Retina (tissue), 1 donor: ENCODE measurements at regions not wholly inside any gene's neighbourhood (a gene's known extent, or its start where the extent isn't known, plus 50 kb on each side); places are given as distances from the start of the nearest gene placed in this dataset.

ENCODE experiments used
- DNase-seq: peaks from one replicate; pipeline ENCODE4 v3.0.0-alpha.2; 2016

DNA sequence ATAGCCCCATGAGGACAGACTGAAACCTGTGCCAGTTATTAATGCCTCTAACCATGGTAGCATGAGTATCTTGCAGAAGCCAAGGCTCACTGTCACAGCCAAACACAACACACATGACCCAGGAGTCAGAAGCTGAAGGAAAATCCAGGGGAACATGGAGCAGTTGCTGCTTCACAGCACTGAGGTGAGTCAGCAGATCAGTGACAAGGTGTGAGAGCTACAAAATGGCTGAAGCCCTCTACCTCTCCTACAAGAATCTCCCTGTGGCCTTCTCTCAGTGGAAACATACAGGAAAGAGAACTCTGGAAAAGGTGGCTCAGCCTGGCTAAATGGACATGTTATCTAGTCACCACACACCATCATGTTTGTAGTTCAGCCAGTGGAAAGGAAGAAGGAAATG, 93.5 kb downstream of the NAB1 start:
- no peak for DNase-seq

DNA sequence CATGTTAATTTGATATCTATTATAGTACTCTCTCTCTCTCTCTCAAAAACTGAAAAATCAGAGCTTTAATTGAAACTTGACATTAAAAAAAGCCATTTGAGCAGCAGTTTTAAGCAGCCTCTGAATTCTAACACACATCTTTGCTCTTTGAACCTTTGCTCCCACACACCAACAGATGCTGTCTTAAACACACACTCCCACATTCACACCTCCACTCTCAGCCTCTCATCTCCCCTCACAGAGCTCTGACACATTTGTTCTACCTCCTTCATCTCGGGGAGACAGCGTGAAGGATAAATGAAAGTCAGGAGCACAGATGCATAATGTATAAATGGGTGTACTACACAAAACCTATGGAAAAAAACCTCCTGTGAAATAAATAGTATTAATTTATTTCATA, 95.2 kb downstream of the NAB1 start:
- no peak for DNase-seq

DNA sequence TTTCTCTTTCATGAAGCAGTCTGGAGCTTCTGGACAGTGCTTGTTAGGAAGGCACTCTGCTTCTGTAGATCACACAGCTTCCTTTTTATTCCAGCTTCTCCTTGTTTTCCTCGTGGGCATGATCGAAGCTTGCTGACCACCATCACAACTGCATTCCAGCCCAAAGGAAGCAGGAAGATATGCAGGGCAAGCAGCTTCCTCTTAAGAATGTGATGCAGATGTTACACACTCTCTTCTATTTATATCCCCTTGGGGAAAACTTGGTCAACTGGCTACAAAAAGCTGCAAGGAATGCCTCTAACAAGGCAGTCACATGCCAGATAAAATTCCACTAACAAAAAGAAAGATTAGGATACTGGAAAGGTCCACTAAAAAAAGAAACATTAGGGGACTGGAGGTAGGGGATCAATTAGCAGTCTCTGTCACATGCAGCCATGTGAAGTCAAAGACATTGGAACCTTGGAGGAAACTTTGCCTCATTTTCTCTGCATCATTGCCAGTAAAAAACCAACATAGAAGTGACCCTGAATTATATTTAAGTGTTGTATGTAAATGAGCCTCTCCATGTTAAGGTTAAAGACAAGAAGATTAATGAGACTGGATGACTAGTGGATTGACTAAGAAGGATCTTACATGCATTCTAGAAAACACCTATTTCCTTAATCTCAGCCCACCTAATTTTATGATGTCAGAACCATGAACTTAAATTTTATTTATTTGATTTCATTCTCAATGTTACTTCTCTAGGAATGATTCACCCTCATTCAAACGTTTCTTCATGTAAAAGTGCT, 98.3 kb downstream of the NAB1 start:
- DNase-seq, result no peak

GRCh38 chr2:190748966-190749365, 100.1 kb downstream of the NAB1 start:
- no peak for DNase-seq

GRCh38 chr2:190755772-190756415, 107.0 kb downstream of the NAB1 start:
- no peak for DNase-seq

DNA sequence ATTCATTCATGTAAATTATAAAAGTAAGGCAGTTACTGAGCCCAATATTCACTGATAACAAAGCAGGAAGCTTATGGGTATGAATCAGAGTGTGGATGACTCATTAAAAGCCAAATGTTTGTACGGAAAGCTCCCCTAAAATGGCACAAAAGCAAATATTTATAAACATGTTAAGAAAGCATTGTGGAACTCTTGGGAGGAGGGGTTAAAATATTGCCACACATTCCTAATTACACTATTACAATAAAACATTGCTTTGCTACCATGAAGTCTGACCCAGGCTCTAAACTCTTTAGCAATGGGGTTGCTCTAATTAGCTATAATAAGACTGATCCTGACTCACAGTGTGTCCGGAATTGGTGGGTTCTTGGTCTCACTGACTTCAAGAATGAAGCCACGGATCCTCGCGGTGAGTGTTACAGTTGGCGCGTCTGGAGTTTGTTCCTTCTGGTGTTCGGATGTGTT, 110.9 kb downstream of the NAB1 start:
- DNase-seq, result no peak

- peak; percentile 17 for DNase-seq
Observed at GRCh38 chr2:190760353-190761150, 111.7 kb downstream of the NAB1 start.

DNA sequence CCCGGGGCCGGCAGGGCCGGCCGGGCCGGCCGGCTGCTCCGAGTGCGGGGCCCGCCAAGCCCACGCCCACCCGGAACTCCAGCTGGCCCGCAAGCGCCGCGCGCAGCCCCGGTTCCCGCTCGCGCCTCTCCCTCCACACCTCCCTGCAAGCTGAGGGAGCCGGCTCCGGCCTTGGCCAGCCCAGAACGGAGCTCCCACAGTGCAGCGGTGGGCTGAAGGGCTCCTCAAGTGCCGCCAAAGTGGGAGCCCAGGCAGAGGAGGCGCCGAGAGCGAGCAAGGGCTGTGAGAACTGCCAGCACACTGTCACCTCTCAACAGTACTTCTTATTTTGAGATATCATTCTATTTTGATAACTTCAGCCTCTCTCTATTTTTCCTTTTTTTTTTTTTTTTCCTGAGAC, 112.3 kb downstream of the NAB1 start:
- peak; percentile 20 for DNase-seq

- no peak for DNase-seq
Observed at GRCh38 chr2:190762566-190762965, 113.7 kb downstream of the NAB1 start.

- DNase-seq, result no peak
Observed at GRCh38 chr2:190763100-190763499, 114.2 kb downstream of the NAB1 start.

- no peak for DNase-seq
Observed at GRCh38 chr2:190763901-190764514, 115.1 kb downstream of the NAB1 start.

- DNase-seq, result no peak
Observed at GRCh38 chr2:190765386-190766173, 115.0 kb upstream of the GLS start.

DNA sequence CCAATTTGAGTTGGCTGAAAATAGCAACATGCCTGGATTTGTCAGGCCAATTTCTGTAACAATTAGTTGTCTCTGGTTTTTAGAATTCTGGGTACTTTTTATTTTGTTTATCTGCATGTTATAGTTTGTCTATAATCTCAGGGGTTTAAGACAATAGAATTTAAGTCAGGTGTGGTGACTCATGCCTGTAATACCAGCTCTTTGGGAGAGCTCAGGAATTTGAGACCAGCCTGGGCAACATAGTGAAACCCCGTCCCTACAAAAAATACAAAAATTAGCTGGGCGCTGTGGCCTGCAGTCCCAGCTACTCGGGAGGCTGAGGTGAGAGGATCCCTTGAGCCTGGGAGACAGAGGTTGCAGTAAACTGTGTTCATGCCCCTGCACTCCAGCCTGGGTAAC, 114.4 kb upstream of the GLS start:
- no peak for DNase-seq

GRCh38 chr2:190766595-190766994, 114.0 kb upstream of the GLS start:
- DNase-seq, result no peak

DNA sequence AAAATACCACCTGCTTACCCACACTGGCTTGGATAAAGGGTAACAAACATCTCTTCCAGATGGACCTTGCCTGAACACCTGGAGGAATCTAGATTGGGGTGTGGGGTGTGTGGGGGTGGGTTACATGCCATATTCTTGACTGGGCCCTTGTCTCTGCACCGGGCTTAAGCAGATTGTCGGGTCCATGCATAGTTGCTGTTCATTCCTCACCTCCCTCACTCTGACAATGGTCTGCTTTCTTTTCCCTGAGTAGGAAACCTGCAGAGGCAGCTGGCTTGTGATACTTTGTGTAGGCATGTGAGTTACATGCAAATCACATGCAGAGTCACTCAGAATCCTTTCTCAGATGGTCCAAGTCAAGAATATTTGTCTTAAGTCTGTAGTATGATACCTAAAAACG, 112.8 kb upstream of the GLS start:
- no peak for DNase-seq

- DNase-seq, result no peak
Observed at GRCh38 chr2:190769258-190769657, 111.4 kb upstream of the GLS start.

DNA sequence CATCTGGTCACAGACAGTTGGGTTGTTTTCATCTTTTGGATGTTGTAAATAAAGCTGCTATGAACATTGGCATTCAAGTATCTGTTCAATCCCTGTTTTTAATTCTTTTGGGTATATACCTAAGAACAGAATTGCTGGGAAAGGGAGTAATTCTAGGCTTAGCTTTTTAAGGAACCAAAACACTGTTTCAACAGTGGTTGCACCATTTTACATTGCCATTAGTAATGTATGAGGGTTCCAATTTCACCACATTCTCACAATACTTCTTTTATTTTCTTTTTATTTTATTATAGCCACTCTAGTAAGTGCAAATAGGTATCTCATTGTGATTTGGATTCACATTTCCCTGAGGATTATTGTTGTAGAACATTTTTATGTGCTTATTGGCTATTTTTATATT, 108.9 kb upstream of the GLS start:
- DNase-seq, result no peak

DNA sequence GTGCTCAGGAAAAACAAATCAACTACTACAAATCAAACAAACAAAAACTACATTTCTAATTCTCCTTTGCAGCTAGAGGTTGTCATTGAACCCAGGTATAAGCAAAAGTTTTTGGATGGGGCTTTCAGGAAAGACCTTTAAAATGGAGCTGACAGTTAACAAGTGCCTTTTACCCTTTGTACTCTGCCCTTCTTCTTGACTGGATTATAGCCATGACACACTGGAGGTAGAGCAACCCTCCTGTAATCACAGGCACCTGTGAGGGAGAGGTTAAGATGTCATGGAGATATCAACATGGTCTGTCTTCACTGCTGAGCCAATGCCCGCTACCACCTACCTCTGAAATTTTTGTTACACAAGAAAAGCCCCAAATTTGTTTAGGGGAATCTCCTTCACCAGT, 100.0 kb upstream of the GLS start:
- no peak for DNase-seq

GRCh38 chr2:190781604-190782198, 98.9 kb upstream of the GLS start:
- peak; percentile 42 for DNase-seq

GRCh38 chr2:190782264-190782663, 98.4 kb upstream of the GLS start:
- no peak for DNase-seq

- no peak for DNase-seq
Observed at GRCh38 chr2:190783513-190784263, 96.9 kb upstream of the GLS start.
